Fibroblast of lung (primary cell): ENCODE measurements at regions not wholly inside any gene's neighbourhood (a gene's known extent, or its start where the extent isn't known, plus 50 kb on each side); places are given as distances from the start of the nearest gene placed in this dataset.

Source experiments
- DNase-seq, 2 donors: peaks; one replicate each; pipeline versions ENCODE4 v3.0.0 to v3.0.0-alpha.2; 2010; ENCODE audit warnings: low read depth in 2 of 2
- H2AFZ ChIP-seq: 2 replicates; pipeline ENCODE4 v1.5.1; 2012; ENCODE audit warnings: low read length, control low read depth, inconsistent platforms
- H3K27ac ChIP-seq: 2 replicates; pipeline ENCODE4 v1.5.1; 2011; ENCODE audit warnings: low read length, control low read depth; ENCODE audit not compliant: insufficient read depth
- H3K27me3 ChIP-seq: 2 replicates; pipeline ENCODE4 v1.5.1; 2011; ENCODE audit warnings: mild to moderate bottlenecking, low read length; ENCODE audit not compliant: control insufficient read depth, insufficient read depth
- H3K36me3 ChIP-seq: 2 replicates; pipeline ENCODE4 v1.5.1; 2011; ENCODE audit warnings: low read length; ENCODE audit not compliant: control insufficient read depth, insufficient read depth
- H3K4me1 ChIP-seq: 2 replicates; pipeline ENCODE4 v1.5.1; 2011; ENCODE audit warnings: low read length; ENCODE audit not compliant: control insufficient read depth, insufficient read depth; ENCODE audit errors: extremely low read depth
- H3K4me2 ChIP-seq: 2 replicates; pipeline ENCODE4 v1.5.1; 2011; ENCODE audit warnings: low read length, control low read depth; ENCODE audit not compliant: insufficient read depth; ENCODE audit errors: extremely low read depth
- H3K4me3 ChIP-seq, 4 experiments: fragments of 200-600 bp in 1 of 4; sonication (generic) in 1 of 4; replicated peaks in 1 of 4; 2 replicates each; pipeline ENCODE4 v1.5.1; 2011 to 2016; ENCODE audit warnings: low read length in 4 of 4, low read depth in 3 of 4, mild to moderate bottlenecking in 3 of 4, control low read depth in 2 of 4, inconsistent platforms in 1 of 4, mixed read lengths in 1 of 4; ENCODE audit not compliant: insufficient read depth in 1 of 4; ENCODE audit errors: control extremely low read depth in 1 of 4
- H3K79me2 ChIP-seq: 2 replicates; pipeline ENCODE4 v1.5.1; 2012; ENCODE audit warnings: mild to moderate bottlenecking, low read length, inconsistent platforms; ENCODE audit not compliant: control insufficient read depth, insufficient read depth
- H3K9ac ChIP-seq: 2 replicates; pipeline ENCODE4 v1.5.1; 2011; ENCODE audit warnings: mild to moderate bottlenecking, low read length, control low read depth; ENCODE audit not compliant: insufficient read depth
- H3K9me3 ChIP-seq: 2 replicates; pipeline ENCODE4 v1.5.1; 2012; ENCODE audit warnings: low read depth, low read length; ENCODE audit not compliant: control insufficient read depth, insufficient read depth
- H4K20me1 ChIP-seq: 2 replicates; pipeline ENCODE4 v1.5.1; 2011; ENCODE audit warnings: low read length; ENCODE audit not compliant: control insufficient read depth, insufficient read depth; ENCODE audit errors: extremely low read depth
- EZH2 ChIP-seq: IDR thresholded peaks from 2 replicates; pipeline ENCODE4 v1.5.1; 2012; ENCODE audit warnings: low read length, control low read depth, mild to moderate bottlenecking; ENCODE audit errors: missing control alignments
- TF ChIP-seq, protein P1 (sequence below), 2 donors: IDR thresholded peaks in 1 of 2; conservative IDR thresholded peaks in 1 of 2; 1 replicate in 1 of 2; 2 replicates in 1 of 2; pipeline ENCODE4 v1.5.1; 2011 to 2012; ENCODE audit warnings: low read length in 2 of 2, control low read depth in 1 of 2, inconsistent platforms in 1 of 2, low read depth in 1 of 2, mild to moderate bottlenecking in 1 of 2

- Histone ChIP-seq H3K27ac (no peak overlapping the region), H3K4me2 (no peak overlapping the region), H3K27me3 (no peaks in the 10 kb centered on the region), H4K20me1 (no peaks in the 10 kb centered on the region), H3K4me3 (no peak overlapping the region), H3K4me1 (no peaks in the 10 kb centered on the region), H3K9ac (no peak overlapping the region), H3K36me3 (no peaks in the 10 kb centered on the region), H3K9me3 (no peaks in the 10 kb centered on the region), H3K79me2 (no peaks in the 10 kb centered on the region), H2AFZ (no peak overlapping the region)
- peak in 1 of 2 donors; percentile 71 for DNase-seq
- no peak for TF ChIP-seq EZH2
- TF ChIP-seq, protein P1, sequence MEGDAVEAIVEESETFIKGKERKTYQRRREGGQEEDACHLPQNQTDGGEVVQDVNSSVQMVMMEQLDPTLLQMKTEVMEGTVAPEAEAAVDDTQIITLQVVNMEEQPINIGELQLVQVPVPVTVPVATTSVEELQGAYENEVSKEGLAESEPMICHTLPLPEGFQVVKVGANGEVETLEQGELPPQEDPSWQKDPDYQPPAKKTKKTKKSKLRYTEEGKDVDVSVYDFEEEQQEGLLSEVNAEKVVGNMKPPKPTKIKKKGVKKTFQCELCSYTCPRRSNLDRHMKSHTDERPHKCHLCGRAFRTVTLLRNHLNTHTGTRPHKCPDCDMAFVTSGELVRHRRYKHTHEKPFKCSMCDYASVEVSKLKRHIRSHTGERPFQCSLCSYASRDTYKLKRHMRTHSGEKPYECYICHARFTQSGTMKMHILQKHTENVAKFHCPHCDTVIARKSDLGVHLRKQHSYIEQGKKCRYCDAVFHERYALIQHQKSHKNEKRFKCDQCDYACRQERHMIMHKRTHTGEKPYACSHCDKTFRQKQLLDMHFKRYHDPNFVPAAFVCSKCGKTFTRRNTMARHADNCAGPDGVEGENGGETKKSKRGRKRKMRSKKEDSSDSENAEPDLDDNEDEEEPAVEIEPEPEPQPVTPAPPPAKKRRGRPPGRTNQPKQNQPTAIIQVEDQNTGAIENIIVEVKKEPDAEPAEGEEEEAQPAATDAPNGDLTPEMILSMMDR (conservative IDR thresholded peaks at IDR 0.05 in 1 of 2, IDR thresholded peaks at IDR 0.05 in 1 of 2; ENCODE audit: low read depth in 1 of 2, low read length in 2 of 2): no peak
Observed at GRCh38 chr4:123284168-123284567, 112.4 kb upstream of the SPRY1 start.

DNA sequence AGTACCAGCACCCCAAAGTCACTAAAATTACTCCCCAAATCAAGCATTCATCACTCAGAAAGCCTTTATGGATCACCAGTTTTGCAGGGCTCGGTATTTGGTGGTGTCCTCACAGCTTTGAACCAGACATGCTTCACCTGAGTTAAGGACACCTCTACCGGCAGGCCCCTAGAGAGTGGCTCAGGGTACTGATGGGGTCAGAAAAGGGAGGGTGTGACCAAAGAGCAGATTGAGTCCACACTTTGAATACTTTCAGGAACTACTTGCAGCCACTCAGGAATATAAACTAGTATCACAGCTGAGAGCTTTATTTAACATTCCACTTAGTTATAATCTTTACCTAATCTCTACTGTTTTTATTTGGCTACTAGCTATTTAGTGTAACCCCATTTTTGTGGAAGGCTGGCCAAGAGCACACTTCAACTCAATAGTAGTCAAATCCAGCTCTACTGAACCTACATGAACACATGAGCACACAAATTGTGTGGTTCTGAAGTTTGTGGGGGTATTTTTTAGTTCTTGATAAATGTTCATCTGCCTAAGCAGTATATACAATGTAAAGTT lies 109.6 kb upstream of the SPRY1 start:
- Histone ChIP-seq H3K9ac (no peak overlapping the region), H3K4me2 (no peak overlapping the region), H3K4me1 (no peaks in the 10 kb centered on the region), H4K20me1 (no peaks in the 10 kb centered on the region), H2AFZ (no peak overlapping the region), H3K9me3 (no peaks in the 10 kb centered on the region), H3K4me3 (no peak overlapping the region), H3K36me3 (no peaks in the 10 kb centered on the region), H3K79me2 (no peaks in the 10 kb centered on the region), H3K27me3 (no peaks in the 10 kb centered on the region), H3K27ac (no peak overlapping the region)
- no peak for TF ChIP-seq EZH2
- TF ChIP-seq, protein P1 (conservative IDR thresholded peaks at IDR 0.05 in 1 of 2, IDR thresholded peaks at IDR 0.05 in 1 of 2; ENCODE audit: low read depth in 1 of 2, low read length in 2 of 2): no peak
- DNase-seq: no peak

- no peaks in the 10 kb centered on the region for H3K4me1 ChIP-seq
- TF ChIP-seq, protein P1 (conservative IDR thresholded peaks at IDR 0.05 in 1 of 2, IDR thresholded peaks at IDR 0.05 in 1 of 2; ENCODE audit: low read depth in 1 of 2, low read length in 2 of 2): no peak
- no peak for TF ChIP-seq EZH2
- H3K9me3 ChIP-seq: no peaks in the 10 kb centered on the region
- no peaks in the 10 kb centered on the region for H4K20me1 ChIP-seq
- H3K9ac ChIP-seq: no peak overlapping the region
- no peak overlapping the region for H3K27ac ChIP-seq
- H3K27me3 ChIP-seq: no peaks in the 10 kb centered on the region
- H3K36me3 ChIP-seq: no peaks in the 10 kb centered on the region
- H2AFZ ChIP-seq: no peak overlapping the region
- no peak for DNase-seq
- H3K79me2 ChIP-seq: no peaks in the 10 kb centered on the region
- H3K4me2 ChIP-seq: no peak overlapping the region
- no peak overlapping the region for H3K4me3 ChIP-seq
Observed at GRCh38 chr4:123288309-123289025, 108.1 kb upstream of the SPRY1 start.
